H1 (cell line): ENCODE measurements at regions not wholly inside any gene's neighbourhood (a gene's known extent, or its start where the extent isn't known, plus 50 kb on each side); places are given as distances from the start of the nearest gene placed in this dataset.

Experiments
- BCL11A ChIP-seq, 2 experiments: IDR thresholded peaks; one replicate each; pipeline ENCODE4 v1.6.1; 2011; ENCODE audit warnings: low read depth in 2 of 2, low read length in 2 of 2, mild to moderate bottlenecking in 2 of 2
- CEBPB ChIP-seq: IDR thresholded peaks from 2 replicates; pipeline ENCODE4 v1.6.1; 2012; ENCODE audit warnings: low read depth, low read length
- EZH2 ChIP-seq: fragments of 200-600 bp; sonication (generic); IDR thresholded peaks from 2 replicates; pipeline ENCODE4 v1.7.1; 2012; ENCODE audit warnings: low read depth, mild to moderate bottlenecking, moderate library complexity, low read length, inconsistent platforms; ENCODE audit not compliant: severe bottlenecking
- HDAC6 ChIP-seq: IDR thresholded peaks from one replicate; pipeline ENCODE4 v1.7.1; 2012; ENCODE audit warnings: low read depth, mild to moderate bottlenecking, inconsistent platforms, low read length, moderate library complexity
- JUND ChIP-seq: IDR thresholded peaks from 2 replicates; pipeline ENCODE4 v1.6.1; 2011; ENCODE audit warnings: mild to moderate bottlenecking, improper control_type of control experiment, low read length
- NANOG ChIP-seq: IDR thresholded peaks from 2 replicates; pipeline ENCODE4 v1.6.1; 2011; ENCODE audit warnings: low read length, low read depth, mild to moderate bottlenecking, inconsistent platforms; ENCODE audit not compliant: insufficient read depth, poor library complexity, severe bottlenecking
- POLR2AphosphoS5 ChIP-seq: IDR thresholded peaks from 2 replicates; pipeline ENCODE4 v1.6.1; 2011; ENCODE audit warnings: low read depth, low read length
- RAD21 ChIP-seq, 2 experiments: IDR thresholded peaks in 1 of 2; conservative IDR thresholded peaks in 1 of 2; 2 replicates each; pipeline ENCODE4 v1.6.1; 2011; ENCODE audit warnings: low read depth in 2 of 2, low read length in 2 of 2, improper control_type of control experiment in 1 of 2, inconsistent platforms in 1 of 2, mild to moderate bottlenecking in 1 of 2, moderate library complexity in 1 of 2
- TF ChIP-seq, protein P1 (sequence below), 3 experiments: IDR thresholded peaks; 1 replicate in 2 of 3; 2 replicates in 1 of 3; pipeline versions ENCODE4 v1.5.1 to v1.6.1; 2011; ENCODE audit warnings: low read length in 3 of 3, mild to moderate bottlenecking in 3 of 3, inconsistent platforms in 2 of 3, low read depth in 1 of 3, moderate library complexity in 1 of 3; ENCODE audit not compliant: insufficient read depth in 1 of 3; ENCODE audit errors: control extremely low read depth in 1 of 3
- TF ChIP-seq, protein P2 (sequence below): IDR thresholded peaks from 2 replicates; pipeline ENCODE4 v1.6.1; 2012; ENCODE audit warnings: inconsistent platforms

DNA sequence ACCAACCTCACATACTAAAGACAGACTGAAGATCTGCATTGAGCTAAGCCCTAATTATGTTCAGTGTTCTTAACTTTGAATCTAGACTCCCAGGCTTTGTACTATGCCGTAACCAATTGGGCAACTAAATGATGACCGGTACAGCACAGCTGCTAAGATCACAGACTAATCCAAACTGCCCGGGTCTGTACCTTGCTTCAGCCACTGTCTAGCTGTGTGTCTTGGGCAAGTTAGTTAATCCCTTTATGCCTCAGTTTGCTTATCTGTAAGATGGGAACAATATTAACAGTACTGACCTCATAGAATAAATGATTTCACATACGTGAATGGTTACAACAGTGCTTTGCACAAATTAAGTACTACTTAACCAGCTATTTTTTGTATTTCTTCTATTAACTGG, 205.8 kb upstream of the NFE2L3 start:
- TF ChIP-seq EZH2 (no peak), POLR2AphosphoS5 (no peak), JUND (no peak), HDAC6 (no peak), CEBPB (no peak), NANOG (no peak), BCL11A (IDR thresholded peaks at IDR 0.05; ENCODE audit: low read depth in 2 of 2, low read length in 2 of 2) (no peak), RAD21 (IDR thresholded peaks at IDR 0.05 in 1 of 2, conservative IDR thresholded peaks at IDR 0.05 in 1 of 2; ENCODE audit: low read depth in 2 of 2, low read length in 2 of 2) (no peak)
- TF ChIP-seq, protein P1, sequence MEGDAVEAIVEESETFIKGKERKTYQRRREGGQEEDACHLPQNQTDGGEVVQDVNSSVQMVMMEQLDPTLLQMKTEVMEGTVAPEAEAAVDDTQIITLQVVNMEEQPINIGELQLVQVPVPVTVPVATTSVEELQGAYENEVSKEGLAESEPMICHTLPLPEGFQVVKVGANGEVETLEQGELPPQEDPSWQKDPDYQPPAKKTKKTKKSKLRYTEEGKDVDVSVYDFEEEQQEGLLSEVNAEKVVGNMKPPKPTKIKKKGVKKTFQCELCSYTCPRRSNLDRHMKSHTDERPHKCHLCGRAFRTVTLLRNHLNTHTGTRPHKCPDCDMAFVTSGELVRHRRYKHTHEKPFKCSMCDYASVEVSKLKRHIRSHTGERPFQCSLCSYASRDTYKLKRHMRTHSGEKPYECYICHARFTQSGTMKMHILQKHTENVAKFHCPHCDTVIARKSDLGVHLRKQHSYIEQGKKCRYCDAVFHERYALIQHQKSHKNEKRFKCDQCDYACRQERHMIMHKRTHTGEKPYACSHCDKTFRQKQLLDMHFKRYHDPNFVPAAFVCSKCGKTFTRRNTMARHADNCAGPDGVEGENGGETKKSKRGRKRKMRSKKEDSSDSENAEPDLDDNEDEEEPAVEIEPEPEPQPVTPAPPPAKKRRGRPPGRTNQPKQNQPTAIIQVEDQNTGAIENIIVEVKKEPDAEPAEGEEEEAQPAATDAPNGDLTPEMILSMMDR (IDR thresholded peaks at IDR 0.05; ENCODE audit: control extremely low read depth in 1 of 3, insufficient read depth in 1 of 3, low read depth in 1 of 3, low read length in 3 of 3) = no peak
- TF ChIP-seq, protein P2, sequence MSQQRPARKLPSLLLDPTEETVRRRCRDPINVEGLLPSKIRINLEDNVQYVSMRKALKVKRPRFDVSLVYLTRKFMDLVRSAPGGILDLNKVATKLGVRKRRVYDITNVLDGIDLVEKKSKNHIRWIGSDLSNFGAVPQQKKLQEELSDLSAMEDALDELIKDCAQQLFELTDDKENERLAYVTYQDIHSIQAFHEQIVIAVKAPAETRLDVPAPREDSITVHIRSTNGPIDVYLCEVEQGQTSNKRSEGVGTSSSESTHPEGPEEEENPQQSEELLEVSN = no peak
